Upper lobe of left lung (tissue), 4 donors: ENCODE measurements at regions not wholly inside any gene's neighbourhood (a gene's known extent, or its start where the extent isn't known, plus 50 kb on each side); places are given as distances from the start of the nearest gene placed in this dataset.

Experiments used
- CTCF ChIP-seq, 6 experiments: fragments of 450-650 bp in 4 of 6; fragments of 200-600 bp in 2 of 6; sonication (generic) in 2 of 6; IDR thresholded peaks; one replicate each; pipeline ENCODE4 v1.5.1; 2016 to 2019; ENCODE audit warnings: antibody characterized with exemption in 6 of 6
- POLR2A ChIP-seq, 4 donors: fragments of 450-650 bp; IDR thresholded peaks; one replicate each; pipeline ENCODE4 v1.5.1; 2016 to 2017; ENCODE audit warnings: antibody characterized with exemption in 4 of 4, mild to moderate bottlenecking in 2 of 4
- POLR2AphosphoS5 ChIP-seq, 2 donors: sonication (generic); formaldehyde crosslinking; IDR thresholded peaks; one replicate each; pipeline ENCODE4 v1.5.1; 2017; ENCODE audit warnings: antibody characterized with exemption in 2 of 2

- TF ChIP-seq POLR2AphosphoS5 (IDR thresholded peaks at IDR 0.05) = no peak
- TF ChIP-seq CTCF (IDR thresholded peaks at IDR 0.05) = no peak
- no peak for TF ChIP-seq POLR2A (IDR thresholded peaks at IDR 0.05)
Measured at GRCh38 chr5:141746395-141746794, 64.4 kb upstream of the ARAP3 start.
